ENCODE measurements at regions not wholly inside any gene's neighbourhood (a gene's known extent, or its start where the extent isn't known, plus 50 kb on each side); places are given as distances from the start of the nearest gene placed in this dataset.

- TF ChIP-seq CTCF (IDR thresholded peaks at IDR 0.05): no peak
- no peak for TF ChIP-seq POLR2A (IDR thresholded peaks at IDR 0.05)
Measured at GRCh38 chr5:66475731-66476130, 120.5 kb upstream of the MAST4 start.

All from uterus (tissue), 2 donors.